ENCODE measurements at regions not wholly inside any gene's neighbourhood (a gene's known extent, or its start where the extent isn't known, plus 50 kb on each side); places are given as distances from the start of the nearest gene placed in this dataset.
"Not testable (repeated sequence)": the region's sequence is repeated elsewhere in the genome, so short reads cannot be mapped to it uniquely, and the experiment has no call there.

DNA sequence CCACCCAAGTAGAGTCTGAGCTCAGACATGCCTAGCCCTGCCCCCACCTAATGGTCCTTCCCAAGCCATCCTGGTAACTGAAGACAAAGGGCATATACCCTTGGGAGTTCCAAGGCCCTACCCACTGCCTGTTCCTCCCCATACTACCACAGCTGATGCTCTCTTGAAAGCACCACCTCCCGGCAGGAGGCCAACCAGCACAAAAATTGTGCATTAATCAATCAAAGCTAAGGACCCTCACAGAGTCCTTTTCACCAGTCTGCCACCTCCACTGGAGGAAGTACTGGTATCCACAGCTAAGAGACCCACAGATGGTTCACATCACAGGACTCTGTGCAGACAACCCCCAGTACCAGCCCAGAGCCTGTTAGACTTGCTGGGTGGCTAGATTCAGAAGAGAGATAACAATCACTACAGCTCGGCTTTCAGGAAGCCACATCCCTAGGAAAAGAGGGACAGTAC is 93.8 kb upstream of the MAPK10 start:
- TF ChIP-seq CTCF, EP300, POLR2A (IDR thresholded peaks at IDR 0.05): not testable (repeated sequence)

All from suprapubic skin (tissue), 3 donors.